GM19372 (cell line): ENCODE measurements at regions not wholly inside any gene's neighbourhood (a gene's known extent, or its start where the extent isn't known, plus 50 kb on each side); places are given as distances from the start of the nearest gene placed in this dataset.

ENCODE experiments used
- ATAC-seq: cut with Tn5 transposase; IDR thresholded peaks from one replicate; pipeline ENCODE4 v1.9.1; 2021; ENCODE audit warnings: mild to moderate bottlenecking, low read depth, moderate library complexity; ENCODE audit not compliant: unreplicated experiment

DNA sequence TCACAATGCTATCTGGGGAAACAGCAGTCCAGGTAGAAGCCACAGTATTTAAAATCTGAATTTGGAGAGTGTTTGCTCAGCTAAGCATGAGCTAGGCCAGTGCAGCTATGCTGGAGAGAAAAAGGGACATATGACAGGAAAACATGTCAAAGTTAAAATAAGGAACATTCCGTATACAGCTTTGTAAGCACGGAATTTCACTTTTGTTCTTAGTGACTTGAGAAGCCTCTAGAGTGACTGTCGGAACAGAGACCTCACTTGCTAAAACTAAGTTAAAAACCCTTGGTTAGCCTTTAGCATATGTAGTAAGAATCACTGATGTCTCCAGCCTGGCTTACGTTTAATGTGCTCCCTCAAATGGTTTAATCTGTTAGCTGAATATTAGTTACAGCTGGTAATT, 661.7 kb downstream of the KCNT2 start:
- ATAC-seq: no peak

DNA sequence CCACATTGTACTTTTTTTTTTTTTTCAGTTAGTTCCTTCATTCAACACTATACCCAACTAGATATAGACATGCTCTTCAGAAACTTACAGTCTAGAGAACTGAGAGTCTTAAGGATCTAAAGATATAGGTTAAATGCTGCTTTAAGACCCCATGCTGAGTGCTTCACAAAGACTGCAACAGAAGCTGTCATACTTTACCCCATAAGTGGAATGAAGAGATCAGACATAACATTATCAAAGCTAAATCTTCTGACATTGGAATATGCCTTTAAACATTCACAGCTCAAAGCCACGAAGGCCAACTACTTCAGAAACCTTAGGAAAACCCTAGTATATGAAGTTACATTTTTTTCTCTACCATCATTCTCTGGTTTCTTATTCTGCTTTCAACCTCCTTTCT, 666.4 kb downstream of the KCNT2 start:
- no peak for ATAC-seq

DNA sequence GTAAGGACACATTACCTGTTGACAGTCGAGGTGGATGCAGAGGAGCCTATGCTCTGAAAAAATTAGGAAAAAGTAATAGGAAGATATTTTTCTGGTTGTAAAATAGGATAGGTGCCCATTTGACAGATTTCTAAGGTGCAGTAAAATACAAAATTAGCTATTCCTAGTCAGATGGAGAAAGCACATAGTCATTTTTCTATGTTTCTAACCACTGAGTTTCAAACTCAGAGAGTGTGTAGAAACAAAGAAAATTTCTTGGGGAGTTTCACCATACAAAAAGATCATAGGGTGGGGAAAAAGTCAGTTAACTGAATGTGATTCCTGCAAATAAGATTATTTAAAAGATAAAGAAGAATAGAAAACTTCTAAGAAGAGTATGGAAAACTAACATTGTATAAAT, 666.9 kb downstream of the KCNT2 start:
- ATAC-seq: no peak

DNA sequence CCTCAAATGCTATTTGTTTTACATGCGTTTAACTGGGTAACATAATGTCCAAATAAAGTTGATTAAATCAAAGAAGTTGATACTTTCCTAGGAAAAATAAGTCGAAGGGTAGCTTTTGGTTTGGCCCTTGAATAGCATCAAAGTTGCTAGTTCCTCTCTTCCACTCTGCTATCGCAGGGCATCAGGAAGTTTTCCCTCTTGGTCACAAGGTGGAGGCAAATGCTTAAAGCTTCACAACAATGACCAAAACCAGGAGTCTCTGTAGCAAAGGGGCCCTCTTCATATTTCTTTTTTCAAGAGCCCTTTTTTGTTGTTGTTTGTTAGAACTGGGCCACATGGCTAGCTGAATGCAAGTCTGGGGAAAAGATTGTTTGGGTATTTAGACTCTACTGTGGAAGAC, 668.4 kb downstream of the KCNT2 start:
- ATAC-seq: no peak

DNA sequence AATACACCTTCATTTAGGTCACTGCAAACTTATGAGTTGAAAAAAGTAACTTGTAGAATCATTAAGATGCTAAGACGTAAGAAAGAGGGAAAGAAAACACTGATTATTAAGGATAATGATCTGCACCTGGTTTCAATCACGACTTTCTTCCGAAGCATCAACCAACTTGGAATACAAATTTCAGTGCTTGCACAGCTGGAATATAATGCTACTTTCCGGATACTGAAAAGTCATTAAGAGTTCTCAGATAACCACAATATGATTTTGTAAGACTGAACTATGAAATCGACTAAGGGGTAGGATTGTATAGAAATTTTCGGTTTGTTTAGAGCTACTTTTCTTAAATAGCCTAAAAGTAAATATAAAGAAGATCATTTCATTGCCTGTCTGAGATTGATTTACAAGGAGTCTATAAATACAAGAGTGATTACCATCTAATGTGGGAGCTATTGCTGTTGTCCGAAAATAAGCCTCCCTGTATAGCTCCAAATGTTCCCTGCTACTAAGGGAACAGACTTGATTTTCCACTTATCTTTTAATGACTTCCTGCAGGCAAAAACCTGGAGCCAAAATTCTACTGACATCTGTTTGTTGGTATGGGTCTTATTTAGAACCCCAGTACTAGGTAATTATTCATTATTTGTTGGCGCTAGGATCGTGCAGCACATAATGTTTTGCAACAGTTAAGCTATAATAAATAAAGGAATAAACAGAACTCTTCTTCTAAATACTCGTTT, 673.3 kb downstream of the KCNT2 start:
- ATAC-seq: no peak

DNA sequence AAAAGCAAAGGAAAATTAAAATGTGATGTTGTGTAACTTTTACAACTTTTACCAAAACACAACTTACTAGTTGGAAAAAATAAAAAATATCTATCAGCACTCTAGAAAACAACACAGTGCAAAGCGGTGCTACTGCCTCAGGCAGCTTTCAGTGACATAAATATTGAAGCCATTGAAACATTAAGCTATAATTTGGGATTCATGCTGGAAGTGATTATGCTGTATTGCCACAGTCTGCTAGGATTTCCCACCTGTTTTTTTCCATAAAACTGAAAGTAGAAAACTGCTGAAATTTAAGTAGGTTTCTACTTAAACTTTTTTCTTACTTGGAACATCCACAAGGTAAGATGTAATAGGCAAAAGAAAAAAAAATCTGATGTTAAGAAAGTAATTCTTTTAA, 674.4 kb downstream of the KCNT2 start:
- ATAC-seq: no peak

DNA sequence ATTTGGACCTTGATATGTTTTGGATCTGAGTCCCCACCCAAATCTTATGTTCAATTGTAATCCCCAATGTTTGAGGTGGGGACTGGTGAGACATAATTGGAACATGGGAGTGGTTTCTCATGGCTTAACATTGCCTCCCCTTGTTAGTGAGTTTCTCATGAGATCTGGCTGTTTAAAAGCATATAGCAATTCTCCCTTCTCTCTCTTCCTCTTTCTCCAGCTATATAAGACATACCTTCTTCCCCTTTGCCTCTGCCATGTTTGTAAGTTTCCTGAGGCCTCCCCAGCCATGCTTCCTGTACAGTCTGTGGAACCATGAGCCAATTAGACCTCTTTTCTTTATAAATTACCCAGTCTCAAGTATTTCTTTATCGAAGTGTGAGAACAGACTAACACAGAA, 692.4 kb downstream of the KCNT2 start:
- no peak for ATAC-seq

DNA sequence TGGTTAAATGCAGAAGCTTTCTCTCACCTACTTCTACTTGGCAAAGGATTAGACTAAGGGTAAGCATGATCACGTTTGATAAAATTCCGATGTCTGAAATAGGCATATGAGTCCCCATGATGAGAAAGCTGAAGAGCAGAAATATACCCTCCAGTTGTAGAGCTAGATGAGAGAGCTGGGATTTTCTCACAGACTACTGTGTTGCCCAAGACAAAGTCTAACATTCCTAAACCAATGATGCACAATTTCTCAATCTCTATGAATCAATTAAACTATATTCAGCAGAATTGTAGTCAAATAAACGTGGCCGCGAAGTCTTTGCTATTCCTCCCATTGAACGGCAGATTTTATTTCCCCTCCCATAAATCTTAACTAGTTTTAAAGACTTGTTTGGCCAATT, 699.2 kb downstream of the KCNT2 start:
- ATAC-seq: no peak

DNA sequence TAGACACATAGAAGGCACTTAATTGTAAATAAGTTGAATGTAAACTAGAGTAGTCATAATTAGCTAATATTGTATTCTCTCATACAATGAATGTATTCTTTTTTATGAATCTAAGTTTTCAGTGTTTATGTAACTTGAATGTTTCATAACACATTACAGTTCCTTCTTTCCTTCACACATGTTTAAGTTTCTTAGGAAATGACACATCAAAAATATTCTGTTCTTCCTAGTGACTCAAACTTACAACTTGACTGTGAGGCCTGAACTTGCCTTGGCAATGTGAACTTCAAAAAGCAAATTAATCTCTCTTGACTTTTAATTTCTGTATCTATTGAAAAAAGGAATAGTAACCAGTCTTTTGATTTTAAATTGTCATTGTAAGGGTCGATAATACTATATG, 700.1 kb downstream of the KCNT2 start:
- ATAC-seq: no peak

DNA sequence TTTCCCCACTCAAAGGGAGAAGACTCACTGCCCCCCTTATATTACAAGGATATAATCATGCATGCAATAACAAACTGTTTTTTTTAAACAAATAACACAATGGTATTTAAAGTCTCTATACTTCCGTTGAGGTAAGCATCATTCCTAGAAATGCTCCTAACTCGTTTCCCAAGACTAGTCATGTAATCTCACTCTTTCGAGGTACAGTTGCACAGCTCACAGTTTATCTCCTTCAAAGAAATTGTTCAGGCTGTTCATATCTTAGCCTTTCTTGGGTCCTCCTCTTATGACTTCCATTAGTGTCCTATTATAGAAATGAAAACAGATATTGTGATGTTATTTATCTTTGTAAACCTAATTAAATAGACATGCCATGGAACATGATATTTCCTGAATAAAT, 705.0 kb downstream of the KCNT2 start:
- no peak for ATAC-seq

DNA sequence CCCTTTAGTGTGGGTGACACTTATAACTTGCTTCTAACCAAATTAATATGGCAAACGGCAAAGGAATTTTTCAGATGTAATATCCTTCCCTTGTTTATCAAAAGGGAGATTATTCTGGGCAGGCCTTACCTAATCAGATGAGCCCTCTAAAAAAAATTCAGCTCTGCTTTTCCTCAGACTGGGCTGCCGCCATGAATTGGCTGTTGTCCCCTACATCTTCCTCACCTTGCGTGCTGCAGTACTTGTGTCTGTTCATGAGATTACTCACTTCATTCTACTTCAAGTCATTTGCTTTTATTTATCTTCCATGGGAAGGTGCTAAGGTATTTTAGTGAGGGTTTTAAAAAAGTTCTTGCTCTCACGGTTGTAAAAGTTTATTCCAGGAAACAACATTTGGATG, 705.5 kb downstream of the KCNT2 start:
- no peak for ATAC-seq

DNA sequence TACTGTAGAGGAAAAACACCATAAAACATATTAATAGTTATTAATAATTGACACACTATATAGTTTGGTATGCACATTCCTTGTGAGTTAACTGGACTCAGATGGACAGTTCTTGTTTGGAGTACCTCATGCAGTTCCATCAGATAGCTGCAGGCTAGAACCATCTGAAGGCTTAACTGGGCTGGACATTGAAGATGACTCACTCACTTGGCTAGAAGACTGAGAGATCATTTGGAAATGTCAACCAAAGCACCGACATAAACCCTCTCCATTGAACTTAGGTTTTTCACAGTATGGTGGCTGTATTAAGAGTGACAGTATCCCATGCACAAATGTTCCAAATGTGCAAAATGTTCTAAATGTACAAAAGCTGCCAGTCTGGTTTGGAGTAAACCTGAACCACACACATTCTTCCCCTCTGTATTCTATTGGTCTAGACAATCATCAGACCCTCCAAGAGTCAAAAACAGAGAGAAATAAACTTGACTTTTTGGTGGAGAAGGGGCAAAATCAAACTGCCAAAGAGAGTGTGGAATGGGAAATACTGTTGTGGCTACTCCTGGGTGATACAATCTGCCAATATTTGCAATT, 708.4 kb downstream of the KCNT2 start:
- no peak for ATAC-seq

DNA sequence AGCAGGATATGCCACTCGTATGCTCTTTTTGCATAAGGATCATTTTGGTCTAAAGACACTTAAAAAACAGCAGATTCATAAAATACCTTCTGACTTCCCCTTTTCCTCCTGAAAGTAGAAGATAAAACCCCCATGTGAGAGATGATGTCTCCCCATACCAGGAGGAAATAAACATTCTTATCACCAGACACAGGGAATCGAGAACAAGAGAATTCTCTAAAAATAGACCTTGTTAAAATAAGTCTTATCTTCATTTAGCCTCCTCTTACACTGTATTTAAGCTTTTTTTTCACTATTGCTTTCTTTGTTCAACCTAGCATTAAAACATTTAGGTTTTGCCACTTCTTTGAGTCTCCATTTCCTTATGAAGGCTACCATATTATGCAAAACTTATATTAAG, 709.3 kb downstream of the KCNT2 start:
- ATAC-seq: no peak

DNA sequence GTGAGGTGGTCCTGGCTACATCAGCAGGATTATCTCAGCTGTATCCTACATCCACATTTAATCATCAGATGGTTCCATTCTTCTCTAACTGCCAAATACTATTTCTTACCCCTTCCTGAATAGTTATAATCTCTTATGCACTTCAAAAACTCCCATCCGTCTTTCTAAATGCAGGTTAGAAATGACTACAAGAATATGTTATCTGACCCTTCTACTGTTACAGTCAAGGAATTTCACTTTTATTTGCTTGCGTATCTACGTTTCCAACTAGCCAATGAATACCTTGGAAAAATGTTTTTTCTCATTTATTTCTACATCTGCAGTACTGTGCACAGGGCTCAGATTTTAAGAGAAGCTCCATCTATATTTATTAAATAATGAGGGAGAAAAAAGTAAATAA, 709.9 kb downstream of the KCNT2 start:
- ATAC-seq: no peak

DNA sequence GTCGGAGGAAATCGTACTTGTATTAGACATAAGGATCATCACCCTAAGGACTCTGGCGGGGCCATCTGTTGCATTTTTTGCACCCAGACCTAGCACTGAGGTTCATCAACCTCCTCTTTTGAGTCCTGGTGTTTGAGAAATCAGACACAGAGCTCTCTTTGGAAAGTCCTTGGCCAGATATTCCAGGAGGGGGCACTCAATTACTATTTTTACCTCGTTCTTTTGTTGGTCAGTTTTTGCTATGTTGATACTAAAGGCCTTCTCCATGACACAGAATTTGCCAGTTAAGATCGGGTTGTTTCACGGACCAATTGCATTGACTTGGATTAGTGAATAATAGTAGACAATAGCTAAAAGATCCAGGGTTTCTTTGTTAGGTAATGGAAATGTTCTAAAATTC, 711.2 kb downstream of the KCNT2 start:
- ATAC-seq: no peak

DNA sequence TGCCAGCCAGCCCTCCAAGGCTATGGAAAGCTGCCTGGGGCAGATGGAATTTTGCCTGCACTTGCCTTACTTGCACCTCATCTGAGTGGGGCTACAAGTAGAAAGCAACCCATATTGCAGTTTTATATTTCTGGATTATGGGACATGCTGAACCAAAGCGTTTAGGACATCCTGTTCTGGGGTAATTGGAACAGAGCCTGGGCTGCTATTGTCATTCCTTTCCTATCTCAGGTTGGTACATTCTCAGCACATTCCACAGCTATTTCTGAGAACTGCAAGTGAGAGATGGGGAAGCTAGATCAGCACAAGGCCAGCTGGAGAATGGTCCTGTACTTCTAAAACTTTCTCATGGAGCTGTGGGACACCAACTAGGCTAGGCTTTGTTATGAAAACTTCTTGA, 713.8 kb downstream of the KCNT2 start:
- no peak for ATAC-seq

DNA sequence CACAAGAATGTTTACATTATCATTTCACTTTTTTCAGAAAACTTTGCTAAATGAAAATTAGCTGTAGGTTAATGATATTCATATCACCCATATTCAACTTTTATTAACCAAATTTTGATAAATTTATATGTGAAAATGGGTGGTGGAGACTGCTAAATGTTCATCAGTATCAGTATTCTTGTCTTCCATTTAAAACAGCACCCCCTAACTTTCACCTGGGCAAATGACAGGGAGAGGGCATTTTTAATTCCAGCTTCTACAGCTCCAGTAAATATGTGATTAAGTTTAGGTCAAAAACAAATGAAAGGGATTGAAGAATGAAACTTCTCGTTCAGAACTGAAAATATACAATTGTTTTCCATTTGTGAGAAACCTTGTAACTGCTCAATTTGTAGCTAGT, 722.2 kb downstream of the KCNT2 start:
- ATAC-seq: no peak

DNA sequence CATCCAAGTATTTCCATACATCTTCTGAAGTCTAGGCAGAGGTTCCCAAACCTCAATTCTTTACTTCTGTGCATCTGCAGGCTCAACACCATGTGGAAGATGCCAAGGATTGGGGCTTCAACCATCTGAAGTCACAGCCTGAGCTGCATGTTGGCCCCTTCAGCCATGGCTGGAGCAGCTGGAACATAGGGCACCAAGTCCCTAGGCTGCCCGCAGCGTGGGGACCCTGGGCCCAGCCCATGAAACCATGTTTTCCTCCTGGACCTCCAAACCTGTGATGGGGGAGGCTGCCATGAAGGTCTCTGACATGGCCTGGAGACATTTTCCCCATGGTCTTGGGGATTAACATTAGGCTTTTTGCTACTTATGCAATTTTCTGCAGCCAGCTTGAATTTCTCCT, 729.8 kb downstream of the KCNT2 start:
- ATAC-seq: no peak

DNA sequence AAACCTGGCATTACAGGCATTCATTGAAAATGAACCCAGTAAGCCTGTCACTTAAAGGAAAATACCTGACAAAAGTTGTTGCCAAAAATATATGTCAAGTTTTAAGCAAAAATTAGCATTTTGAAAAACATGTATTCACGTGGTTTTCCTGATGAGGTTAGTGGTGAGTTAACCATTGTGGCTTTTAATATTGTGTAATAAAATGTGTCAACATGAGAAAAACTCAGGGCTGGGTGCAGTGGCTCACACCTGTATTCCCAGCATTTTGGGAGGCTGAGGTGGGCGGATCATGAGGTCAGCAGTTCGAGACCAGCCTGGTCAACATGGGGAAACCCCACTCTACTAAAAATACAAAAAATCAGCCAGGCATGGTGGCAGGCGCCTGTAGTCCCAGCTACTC, 731.4 kb downstream of the KCNT2 start:
- no peak for ATAC-seq

DNA sequence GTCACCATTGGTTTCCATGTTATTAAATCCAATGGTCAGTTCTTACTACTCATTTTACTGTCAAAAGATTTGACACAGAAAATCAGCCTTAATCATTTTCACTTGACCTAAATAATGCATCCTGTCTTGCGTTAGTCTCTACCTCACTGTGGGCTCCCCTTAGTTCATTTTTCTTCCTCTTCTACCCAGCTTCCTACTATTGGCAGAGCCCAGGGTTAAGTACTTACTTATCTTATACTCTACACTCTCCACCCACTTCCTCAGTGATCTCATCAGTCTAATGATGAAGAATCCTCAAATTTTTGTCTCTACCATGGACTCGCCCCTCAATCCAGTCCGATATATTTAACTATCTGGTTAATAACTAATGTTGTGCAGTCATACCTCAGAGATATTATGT, 735.9 kb downstream of the KCNT2 start:
- no peak for ATAC-seq

DNA sequence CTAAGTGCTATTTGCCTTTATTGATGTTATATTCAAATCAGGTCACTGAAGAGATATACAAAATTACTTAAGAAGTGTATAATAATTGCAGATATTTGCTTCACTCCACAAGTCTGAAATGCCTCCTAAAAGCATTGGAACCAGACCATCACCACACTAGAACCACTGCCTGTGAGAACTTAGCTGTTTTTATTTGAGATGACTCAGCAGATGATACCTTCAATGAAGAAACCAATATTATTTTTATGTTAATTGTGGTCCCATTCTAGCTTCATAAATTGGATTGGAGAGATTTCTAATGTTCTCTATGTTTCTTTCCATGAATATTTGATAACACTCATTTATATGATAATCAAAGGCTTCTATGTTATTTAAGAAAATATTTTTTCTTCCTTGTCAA, 740.6 kb downstream of the KCNT2 start:
- no peak for ATAC-seq

DNA sequence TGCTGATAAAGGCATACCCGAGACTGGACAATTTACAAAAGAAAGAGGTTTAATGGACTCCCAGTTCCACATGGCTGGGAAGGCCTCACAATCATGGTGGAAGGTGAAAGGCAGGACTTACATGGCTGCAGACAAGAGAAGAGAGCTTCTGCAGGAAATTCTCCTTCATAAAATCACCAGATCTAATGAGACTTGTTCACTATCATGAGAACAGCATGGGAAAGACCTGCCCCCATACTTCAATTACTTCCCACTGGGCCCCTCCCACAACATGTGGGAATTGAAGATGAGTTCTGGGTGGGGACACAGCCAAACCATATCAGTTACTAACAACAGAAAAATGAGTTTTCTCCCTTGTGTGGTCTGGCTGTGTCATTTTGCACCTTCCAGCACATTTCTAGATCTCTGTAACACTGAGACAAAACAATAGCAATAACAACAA, 741.4 kb downstream of the KCNT2 start:
- no peak for ATAC-seq
